B cell (primary cell): ENCODE measurements at regions not wholly inside any gene's neighbourhood (a gene's known extent, or its start where the extent isn't known, plus 50 kb on each side); places are given as distances from the start of the nearest gene placed in this dataset.
"Not testable (repeated sequence)": the region's sequence is repeated elsewhere in the genome, so short reads cannot be mapped to it uniquely, and the experiment has no call there.

Experiments used
- ATAC-seq: fragments of 200-7000 bp; cut with Tn5 transposase; one replicate; pipeline ENCODE4 v1.10.0; 2021; ENCODE audit warnings: low read depth, mild to moderate bottlenecking, moderate number of reproducible peaks, moderate library complexity
- CTCF ChIA-PET: fragments of 350-600 bp; sonication (Branson Sonifier 250); formaldehyde crosslinking; loops from one replicate; lab custom pipeline; 2021; ENCODE audit warnings: antibody characterized with exemption, inconsistent platforms; lab: Charles Lee
- POLR2A ChIA-PET: fragments of 350-600 bp; sonication (Branson Sonifier 250); formaldehyde crosslinking; loops from one replicate; lab custom pipeline; 2021; ENCODE audit warnings: antibody characterized with exemption; lab: Charles Lee
- DNase-seq: peaks from one replicate; pipeline ENCODE4 v3.0.0; 2013
- H2AFZ ChIP-seq: 2 replicates; pipeline ENCODE4 v1.6.1; 2012; ENCODE audit warnings: mild to moderate bottlenecking, low read depth, low read length; ENCODE audit not compliant: insufficient read depth, poor library complexity, severe bottlenecking
- H3K27ac ChIP-seq, 2 donors: 1 replicate in 1 of 2; 2 replicates in 1 of 2; pipeline ENCODE4 v1.5.1; 2012 to 2013; ENCODE audit warnings: low read length in 2 of 2, mild to moderate bottlenecking in 2 of 2, moderate library complexity in 1 of 2
- H3K27me3 ChIP-seq, 4 experiments: fragments of 200-600 bp in 1 of 4; sonication (generic) in 1 of 4; replicated peaks in 1 of 4; 1 replicate in 2 of 4; 2 replicates in 2 of 4; pipeline versions ENCODE4 v1.6.1 to v1.7.0; 2013 to 2016; ENCODE audit warnings: low read length in 3 of 4, mild to moderate bottlenecking in 2 of 4, mixed read lengths in 1 of 4, moderate library complexity in 1 of 4; ENCODE audit not compliant: insufficient read depth in 4 of 4, control insufficient read depth in 3 of 4; ENCODE audit errors: control extremely low read depth in 1 of 4
- H3K36me3 ChIP-seq, 2 experiments: replicated peaks in 1 of 2; 1 replicate in 1 of 2; 2 replicates in 1 of 2; pipeline versions ENCODE4 v1.6.1 to v1.7.1; 2013; ENCODE audit warnings: low read length in 1 of 2; ENCODE audit not compliant: insufficient read depth in 2 of 2, control insufficient read depth in 1 of 2; ENCODE audit errors: control extremely low read depth in 1 of 2, extremely low read depth in 1 of 2
- H3K4me1 ChIP-seq, 2 donors: fragments of 200-600 bp in 1 of 2; sonication (generic) in 1 of 2; 1 replicate in 1 of 2; 2 replicates in 1 of 2; pipeline versions ENCODE4 v1.5.1 to v1.6.1; 2013 to 2017; ENCODE audit warnings: low read length in 2 of 2; ENCODE audit not compliant: control insufficient read depth in 2 of 2, insufficient read depth in 2 of 2
- H3K4me2 ChIP-seq: replicated peaks from 2 replicates; pipeline ENCODE3; 2012; ENCODE audit warnings: mild to moderate bottlenecking, low read depth, low read length; ENCODE audit not compliant: poor library complexity, severe bottlenecking
- H3K4me3 ChIP-seq, 5 experiments: fragments of 200-600 bp in 1 of 5; sonication (generic) in 1 of 5; 1 replicate in 3 of 5; 2 replicates in 2 of 5; pipeline versions ENCODE4 v1.5.1 to v1.7.0; 2011 to 2016; ENCODE audit warnings: low read length in 4 of 5, mild to moderate bottlenecking in 4 of 5, low read depth in 2 of 5, control low read depth in 1 of 5, moderate library complexity in 1 of 5; ENCODE audit not compliant: insufficient read depth in 1 of 5; ENCODE audit errors: control extremely low read depth in 1 of 5, extremely low read depth in 1 of 5
- H3K79me2 ChIP-seq: fragments of 200-600 bp; sonication (generic); one replicate; pipeline ENCODE4 v1.6.0; 2016; ENCODE audit warnings: low read length; ENCODE audit not compliant: control insufficient read depth, insufficient read depth
- H3K9ac ChIP-seq: fragments of 200-600 bp; sonication (generic); 2 replicates; pipeline ENCODE4 v1.6.1; 2017; ENCODE audit warnings: mild to moderate bottlenecking, low read length, moderate library complexity
- H3K9me3 ChIP-seq, 3 donors: one replicate each; pipeline versions ENCODE4 v1.6.1 to v1.7.1; 2013; ENCODE audit warnings: low read length in 2 of 3; ENCODE audit not compliant: control insufficient read depth in 2 of 3, insufficient read depth in 1 of 3; ENCODE audit errors: control extremely low read depth in 1 of 3
- H4K20me1 ChIP-seq: 2 replicates; pipeline ENCODE4 v1.6.0; 2012; ENCODE audit warnings: mild to moderate bottlenecking, low read length; ENCODE audit not compliant: insufficient read depth, control insufficient read depth, poor library complexity, severe bottlenecking
- H3K27ac Mint-ChIP-seq: one replicate; pipeline ENCODE4 v1.8.0; 2021; ENCODE audit warnings: mixed read lengths
- H3K27me3 Mint-ChIP-seq: one replicate; pipeline ENCODE4 v1.8.0; 2021; ENCODE audit warnings: mixed read lengths
- H3K4me1 Mint-ChIP-seq: one replicate; pipeline ENCODE4 v1.8.0; 2021; ENCODE audit warnings: mixed read lengths
- H3K4me3 Mint-ChIP-seq: one replicate; pipeline ENCODE4 v1.8.0; 2021; ENCODE audit warnings: mixed read lengths
- H3K9me3 Mint-ChIP-seq: one replicate; pipeline ENCODE4 v1.8.0; 2022; ENCODE audit warnings: mixed read lengths; ENCODE audit not compliant: insufficient read depth
- CTCF ChIP-seq: fragments of 200-600 bp; IDR thresholded peaks from one replicate; pipeline ENCODE4 v1.8.0; 2022; ENCODE audit warnings: antibody characterized with exemption, mild to moderate bottlenecking
- EZH2 ChIP-seq: IDR thresholded peaks from 2 replicates; pipeline ENCODE4 v1.6.1; 2012; ENCODE audit warnings: borderline replicate concordance, low read depth, mild to moderate bottlenecking, moderate library complexity, low read length; ENCODE audit not compliant: insufficient read depth, poor library complexity, severe bottlenecking
- WGBS: methylation state at CpG from one replicate; pipeline ENCODE4 v1.1.5; 2013; ENCODE audit warnings: missing lambda C conversion rate; ENCODE audit not compliant: insufficient coverage; 5-methylcytosine and 5-hydroxymethylcytosine counted together
- intact Hi-C: fragments of 100-400 bp; cut with micrococcal nuclease; formaldehyde crosslinking; loops from one replicate; pipeline ENCODE4 v1.10.0; 2022

- H2AFZ ChIP-seq, H3K4me1 Mint-ChIP-seq, POLR2A ChIA-PET, H3K9me3 ChIP-seq, H3K36me3 ChIP-seq, CTCF ChIA-PET, H3K4me2 ChIP-seq, H3K27me3 Mint-ChIP-seq, H3K4me3 ChIP-seq, H3K79me2 ChIP-seq, H3K4me1 ChIP-seq, H3K27me3 ChIP-seq, H3K9ac ChIP-seq, intact Hi-C loops, DNase-seq, H4K20me1 ChIP-seq, H3K4me3 Mint-ChIP-seq, H3K27ac ChIP-seq, ATAC-seq, H3K9me3 Mint-ChIP-seq, H3K27ac Mint-ChIP-seq: not testable (repeated sequence)
- WGBS: 97% methylated on average over 6 of the region's 18 CpGs
Observed at GRCh38 chr2:184330561-184330960, 267.8 kb upstream of the ZNF804A start.

GRCh38 chr2:184336688-184337087 lies 261.6 kb upstream of the ZNF804A start:
- Histone ChIP-seq H3K4me3 (no peak overlapping the region), H3K9ac (no peak overlapping the region), H3K79me2 (no peaks in the 10 kb centered on the region), H3K4me1 (no peaks in the 10 kb centered on the region), H3K4me2 (no peak overlapping the region), H3K36me3 (no peaks in the 10 kb centered on the region), H2AFZ (no peak overlapping the region), H3K9me3 (no peaks in the 10 kb centered on the region), H3K27me3 (no peaks in the 10 kb centered on the region), H3K27ac (no peak overlapping the region), H4K20me1 (no peaks in the 10 kb centered on the region)
- POLR2A ChIA-PET: no interaction called here
- ATAC-seq (no peak), DNase-seq (no peak)
- WGBS: no CpG with 5 or more reads among the region's 1 CpG
- Mint-ChIP-seq H3K27me3 (no peaks in the 10 kb centered on the region), H3K9me3 (no peaks in the 10 kb centered on the region), H3K4me1 (no peaks in the 10 kb centered on the region), H3K4me3 (no peak overlapping the region), H3K27ac (no peak overlapping the region)
- no peak for TF ChIP-seq EZH2
- no peak for TF ChIP-seq CTCF
- intact Hi-C loops: no loop called here
- CTCF ChIA-PET: no interaction called here
